Activated CD4-positive, alpha-beta memory T cell treated with anti-CD3 and anti-CD28 coated beads, Interleukin-2, amount 10 ng/mL, durations not matched to agents 7 days and 5 days (primary cell): ENCODE measurements at regions not wholly inside any gene's neighbourhood (a gene's known extent, or its start where the extent isn't known, plus 50 kb on each side); places are given as distances from the start of the nearest gene placed in this dataset.

Experiments used
- CTCF ChIA-PET: fragments of 350-600 bp; sonication (Branson Sonifier 250); formaldehyde crosslinking; loops from one replicate; lab custom pipeline; 2021; ENCODE audit warnings: antibody characterized with exemption, inconsistent platforms; lab: Charles Lee
- POLR2A ChIA-PET: fragments of 350-600 bp; sonication (Branson Sonifier 250); formaldehyde crosslinking; loops from one replicate; lab custom pipeline; 2021; ENCODE audit warnings: antibody characterized with exemption; lab: Charles Lee
- DNase-seq: peaks from one replicate; pipeline ENCODE4 v3.0.0-alpha.2; 2020
- H3K27ac Mint-ChIP-seq: one replicate; pipeline ENCODE4 v1.8.0; 2021; ENCODE audit warnings: mild to moderate bottlenecking, mixed read lengths
- H3K27me3 Mint-ChIP-seq: one replicate; pipeline ENCODE4 v1.8.0; 2021; ENCODE audit warnings: mixed read lengths
- H3K36me3 Mint-ChIP-seq: one replicate; pipeline ENCODE4 v1.8.0; 2021; ENCODE audit warnings: low read depth, mixed read lengths
- H3K4me1 Mint-ChIP-seq: one replicate; pipeline ENCODE4 v1.8.0; 2021; ENCODE audit warnings: mixed read lengths
- H3K4me3 Mint-ChIP-seq: one replicate; pipeline ENCODE4 v1.8.0; 2021; ENCODE audit warnings: mild to moderate bottlenecking, mixed read lengths
- H3K9me3 Mint-ChIP-seq: one replicate; pipeline ENCODE4 v1.8.0; 2021; ENCODE audit warnings: mixed read lengths

GRCh38 chr7:50208378-50208982 lies 96.0 kb upstream of the IKZF1 start:
- Mint-ChIP-seq H3K27ac (peak overlapping the region; percentile 93), H3K9me3 (no peaks in the 10 kb centered on the region), H3K27me3 (no peaks in the 10 kb centered on the region), H3K36me3 (peaks cover 7% of the 10 kb centered on the region), H3K4me3 (peak overlapping the region; percentile 4), H3K4me1 (peaks cover 97% of the 10 kb centered on the region)
- CTCF ChIA-PET: interaction anchor here (1.3 to 3.9 kb wide), 2 partner anchors 58 to 160 kb away, joined by 3 to 40 read pairs; no protein-coding TSS in a partner anchor
- POLR2A ChIA-PET: interaction anchor here (0.6 to 12.8 kb wide), 6 partner anchors 58 to 157 kb away, joined by 3 to 367 read pairs (median 76); partner anchors contain the start of gene IKZF1
- DNase-seq: peak; percentile 51

- CTCF ChIA-PET: interaction anchor here (1.1 to 8.1 kb wide), 11 partner anchors 19 to 211 kb away, joined by 3 to 108 read pairs (median 40); partner anchors contain the start of gene IKZF1
- DNase-seq: no peak
- Mint-ChIP-seq H3K9me3 (no peaks in the 10 kb centered on the region), H3K4me3 (no peak overlapping the region), H3K36me3 (peaks cover 7% of the 10 kb centered on the region), H3K27ac (peak overlapping the region; percentile 93), H3K4me1 (peaks cover 90% of the 10 kb centered on the region), H3K27me3 (no peaks in the 10 kb centered on the region)
- POLR2A ChIA-PET: interaction anchor here (0.7 to 12.8 kb wide), 14 partner anchors 19 to 166 kb away, joined by 3 to 367 read pairs (median 14); partner anchors contain the start of gene IKZF1
Measured at GRCh38 chr7:50207686-50208255, 96.7 kb upstream of the IKZF1 start.

GRCh38 chr7:50207251-50207564 lies 97.3 kb upstream of the IKZF1 start:
- Mint-ChIP-seq H3K4me1 (peaks cover 87% of the 10 kb centered on the region), H3K36me3 (peaks cover 7% of the 10 kb centered on the region), H3K27ac (peak overlapping the region; percentile 93), H3K4me3 (no peak overlapping the region), H3K27me3 (no peaks in the 10 kb centered on the region), H3K9me3 (no peaks in the 10 kb centered on the region)
- ChIA-PET CTCF (interaction anchor here (0.6 to 8.1 kb wide), 15 partner anchors 20 to 212 kb away, joined by 3 to 108 read pairs (median 24); partner anchors contain the start of gene IKZF1), POLR2A (interaction anchor here (0.7 to 12.8 kb wide), 21 partner anchors 20 to 211 kb away, joined by 3 to 367 read pairs (median 6); partner anchors contain the start of gene IKZF1)
- DNase-seq: no peak

GRCh38 chr7:50206453-50207250 lies 97.9 kb upstream of the IKZF1 start:
- Mint-ChIP-seq H3K4me3 (peak overlapping the region; percentile 48), H3K27me3 (no peaks in the 10 kb centered on the region), H3K9me3 (no peaks in the 10 kb centered on the region), H3K27ac (peak overlapping the region; percentile 93), H3K4me1 (peaks cover 86% of the 10 kb centered on the region), H3K36me3 (peaks cover 7% of the 10 kb centered on the region)
- peak; percentile 77 for DNase-seq
- POLR2A ChIA-PET: interaction anchor here (0.8 to 12.8 kb wide), 27 partner anchors 16 to 211 kb away, joined by 3 to 367 read pairs (median 6); partner anchors contain the start of gene IKZF1
- CTCF ChIA-PET: interaction anchor here (0.6 to 8.1 kb wide), 33 partner anchors 7 to 260 kb away, joined by 3 to 108 read pairs (median 8); partner anchors contain the start of gene IKZF1

- no peak for DNase-seq
- Mint-ChIP-seq H3K36me3 (peaks cover 7% of the 10 kb centered on the region), H3K9me3 (no peaks in the 10 kb centered on the region), H3K27me3 (no peaks in the 10 kb centered on the region), H3K4me3 (no peak overlapping the region), H3K27ac (no peak overlapping the region), H3K4me1 (peaks cover 73% of the 10 kb centered on the region)
- CTCF ChIA-PET: interaction anchor here (0.5 to 8.1 kb wide), 50 partner anchors 9 to 936 kb away, joined by 3 to 108 read pairs (median 6); partner anchors contain the start of gene IKZF1
- POLR2A ChIA-PET: interaction anchor here (0.7 to 12.8 kb wide), 20 partner anchors 13 to 211 kb away, joined by 3 to 367 read pairs (median 5); partner anchors contain the start of genes IKZF1 and ZPBP
Measured at GRCh38 chr7:50205011-50205410, 99.5 kb upstream of the IKZF1 start.

GRCh38 chr7:50204581-50204980 lies 99.9 kb upstream of the IKZF1 start:
- Mint-ChIP-seq H3K9me3 (no peaks in the 10 kb centered on the region), H3K27me3 (no peaks in the 10 kb centered on the region), H3K27ac (no peak overlapping the region), H3K36me3 (peaks cover 7% of the 10 kb centered on the region), H3K4me3 (no peak overlapping the region), H3K4me1 (peaks cover 69% of the 10 kb centered on the region)
- ChIA-PET POLR2A (interaction anchor here (0.8 to 12.8 kb wide), 12 partner anchors 23 to 192 kb away, joined by 3 to 367 read pairs (median 12); partner anchors contain the start of genes IKZF1 and ZPBP), CTCF (interaction anchor here (1.1 to 8.1 kb wide), 21 partner anchors 22 to 262 kb away, joined by 3 to 108 read pairs (median 15); partner anchors contain the start of gene IKZF1)
- DNase-seq: no peak

- DNase-seq: no peak
- Mint-ChIP-seq H3K36me3 (peaks cover 7% of the 10 kb centered on the region), H3K27ac (no peak overlapping the region), H3K4me3 (no peak overlapping the region), H3K4me1 (peaks cover 64% of the 10 kb centered on the region), H3K27me3 (no peaks in the 10 kb centered on the region), H3K9me3 (no peaks in the 10 kb centered on the region)
- POLR2A ChIA-PET: interaction anchor here (0.9 to 12.8 kb wide), 6 partner anchors 24 to 162 kb away, joined by 3 to 367 read pairs (median 14); partner anchors contain the start of gene IKZF1
- CTCF ChIA-PET: interaction anchor here (1.0 to 8.1 kb wide), 6 partner anchors 103 to 430 kb away, joined by 3 to 108 read pairs (median 80); partner anchors contain the start of gene IKZF1
Measured at GRCh38 chr7:50203521-50203920, 101.0 kb upstream of the IKZF1 start.

GRCh38 chr7:50202052-50202555 lies 102.4 kb upstream of the IKZF1 start:
- no peak overlapping the region for H3K27ac Mint-ChIP-seq
- H3K9me3 Mint-ChIP-seq: no peaks in the 10 kb centered on the region
- no peak for DNase-seq
- H3K4me1 Mint-ChIP-seq: peaks cover 57% of the 10 kb centered on the region
- no peak overlapping the region for H3K4me3 Mint-ChIP-seq
- POLR2A ChIA-PET: interaction anchor here (0.7 to 1.1 kb wide), 2 partner anchors 158 to 247 kb away, joined by 3 to 4 read pairs; no protein-coding TSS in a partner anchor
- CTCF ChIA-PET: interaction anchor here (1.3 to 8.1 kb wide), 5 partner anchors 10 to 217 kb away, joined by 4 to 108 read pairs (median 92); no protein-coding TSS in a partner anchor
- H3K36me3 Mint-ChIP-seq: peaks cover 2% of the 10 kb centered on the region
- H3K27me3 Mint-ChIP-seq: no peaks in the 10 kb centered on the region

GRCh38 chr7:50199824-50200223 lies 104.7 kb upstream of the IKZF1 start:
- H3K4me3 Mint-ChIP-seq: no peak overlapping the region
- no peaks in the 10 kb centered on the region for H3K36me3 Mint-ChIP-seq
- H3K27ac Mint-ChIP-seq: no peak overlapping the region
- H3K9me3 Mint-ChIP-seq: no peaks in the 10 kb centered on the region
- CTCF ChIA-PET: interaction anchor here (8.1 kb wide), 1 partner anchor 219 kb away, joined by 92 read pairs; no protein-coding TSS in a partner anchor
- no peak for DNase-seq
- POLR2A ChIA-PET: interaction anchor here (1.6 kb wide), 1 partner anchor 164 kb away, joined by 3 read pairs; no protein-coding TSS in a partner anchor
- peaks cover 6% of the 10 kb centered on the region for H3K27me3 Mint-ChIP-seq
- H3K4me1 Mint-ChIP-seq: peaks cover 36% of the 10 kb centered on the region

- DNase-seq: no peak
- POLR2A ChIA-PET: interaction anchor here (1.0 to 1.2 kb wide), 3 partner anchors 9 to 181 kb away, joined by 3 to 4 read pairs (median 3); no protein-coding TSS in a partner anchor
- Mint-ChIP-seq H3K9me3 (no peaks in the 10 kb centered on the region), H3K36me3 (no peaks in the 10 kb centered on the region), H3K4me3 (no peak overlapping the region), H3K27ac (no peak overlapping the region), H3K27me3 (peaks cover 24% of the 10 kb centered on the region), H3K4me1 (peaks cover 24% of the 10 kb centered on the region)
- CTCF ChIA-PET: interaction anchor here (1.1 to 1.6 kb wide), 2 partner anchors 105 to 221 kb away, joined by 4 read pairs; no protein-coding TSS in a partner anchor
Measured at GRCh38 chr7:50197549-50197948, 104.5 kb upstream of the ZPBP start.

GRCh38 chr7:50196719-50197118 lies 103.7 kb upstream of the ZPBP start:
- CTCF ChIA-PET: interaction anchor here (0.8 to 1.6 kb wide), 3 partner anchors 9 to 222 kb away, joined by 4 read pairs; no protein-coding TSS in a partner anchor
- peaks cover 26% of the 10 kb centered on the region for H3K27me3 Mint-ChIP-seq
- H3K4me3 Mint-ChIP-seq: no peak overlapping the region
- H3K4me1 Mint-ChIP-seq: peaks cover 16% of the 10 kb centered on the region
- no peaks in the 10 kb centered on the region for H3K9me3 Mint-ChIP-seq
- H3K27ac Mint-ChIP-seq: no peak overlapping the region
- H3K36me3 Mint-ChIP-seq: no peaks in the 10 kb centered on the region
- DNase-seq: no peak
- POLR2A ChIA-PET: interaction anchor here (1.1 to 1.2 kb wide), 2 partner anchors 8 to 181 kb away, joined by 3 read pairs; no protein-coding TSS in a partner anchor
